HCT116 (cell line): ENCODE measurements at regions not wholly inside any gene's neighbourhood (a gene's known extent, or its start where the extent isn't known, plus 50 kb on each side); places are given as distances from the start of the nearest gene placed in this dataset.

ENCODE experiments used
- ATAC-seq: fragments of 200-7000 bp; cut with Tn5 transposase; 2 replicates; pipeline ENCODE4 v1.9.1; 2020; ENCODE audit warnings: mild to moderate bottlenecking, moderate library complexity
- BruUV-seq: library from RNA; stranded (reverse); fragments of 400-500 nt; replicated peaks from 2 replicates; lab custom pipeline; 2021; lab: Mats Ljungman, UMichigan
- CTCF ChIA-PET: fragments of 300-600 bp; sonication (Branson Sonifier 250); formaldehyde crosslinking; loops from one replicate; lab custom pipeline; 2021; ENCODE audit warnings: antibody characterized with exemption; lab: Charles Lee
- POLR2A ChIA-PET: fragments of 300-600, 350-600 bp; sonication (Branson Sonifier 250); formaldehyde crosslinking; loops from one replicate; lab custom pipeline; 2021; ENCODE audit warnings: antibody characterized with exemption; lab: Charles Lee
- RAD21 ChIA-PET, 2 experiments: fragments of 300-600 bp; sonication (Branson Sonifier 250); formaldehyde crosslinking; loops; one replicate each; lab custom pipeline; 2023; ENCODE audit warnings: low total read pairs in 2 of 2; ENCODE audit not compliant: uncharacterized antibody in 2 of 2, unreplicated experiment in 2 of 2, low non-redundant PET in 1 of 2; lab: Charles Lee
- DNase-seq: peaks from one replicate; pipeline ENCODE4 v3.0.0-alpha.2; 2010; ENCODE audit warnings: low read depth, low spot score
- H2AFZ ChIP-seq: fragments of 200-600 bp; shearing (Covaris generic), sonication (generic); 2 replicates; pipeline ENCODE4 v1.6.1; 2017; ENCODE audit warnings: low read depth, mixed run types, mixed read lengths, antibody characterized with exemption, low read length; ENCODE audit not compliant: poor library complexity, severe bottlenecking
- H3K27ac ChIP-seq: 2 replicates; pipeline ENCODE4 v1.5.1; 2012; ENCODE audit warnings: low read depth, low read length
- H3K27me3 ChIP-seq: fragments of 200-600 bp; sonication (generic); 2 replicates; pipeline ENCODE4 v1.6.1; 2016; ENCODE audit warnings: mixed run types, low read length, mixed read lengths; ENCODE audit not compliant: insufficient read depth
- H3K36me3 ChIP-seq, 2 experiments: fragments of 200-500 bp in 1 of 2; fragments of 200-600 bp in 1 of 2; sonication (Bioruptor generic) in 1 of 2; sonication (generic) in 1 of 2; 2 replicates each; pipeline versions ENCODE4 v1.5.1 to v1.6.1; 2014 to 2016; ENCODE audit warnings: low read length in 2 of 2, inconsistent platforms in 1 of 2, mixed read lengths in 1 of 2, mixed run types in 1 of 2; ENCODE audit not compliant: insufficient read depth in 2 of 2, control insufficient read depth in 1 of 2
- H3K4me1 ChIP-seq, 2 experiments: fragments of 200-600 bp in 1 of 2; sonication (generic) in 1 of 2; 2 replicates each; pipeline versions ENCODE4 v1.5.1 to v1.6.1; 2012 to 2017; ENCODE audit warnings: low read length in 2 of 2, inconsistent platforms in 1 of 2, mild to moderate bottlenecking in 1 of 2, mixed read lengths in 1 of 2, mixed run types in 1 of 2, moderate library complexity in 1 of 2; ENCODE audit not compliant: insufficient read depth in 2 of 2, control insufficient read depth in 1 of 2
- H3K4me2 ChIP-seq: fragments of 200-600 bp; sonication (generic); 2 replicates; pipeline ENCODE4 v1.6.1; 2017; ENCODE audit warnings: mixed run types, low read length, mixed read lengths
- H3K4me3 ChIP-seq, 2 experiments: fragments of 200-600 bp in 1 of 2; sonication (generic) in 1 of 2; replicated peaks in 1 of 2; 2 replicates each; pipeline ENCODE4 v1.5.1; 2011 to 2016; ENCODE audit warnings: low read length in 2 of 2, control low read depth in 1 of 2, low read depth in 1 of 2, mild to moderate bottlenecking in 1 of 2, mixed read lengths in 1 of 2, mixed run types in 1 of 2
- H3K79me2 ChIP-seq: fragments of 200-600 bp; sonication (generic); 2 replicates; pipeline ENCODE4 v1.6.1; 2017; ENCODE audit warnings: mild to moderate bottlenecking, mixed run types, low read length, moderate library complexity, mixed read lengths; ENCODE audit not compliant: insufficient read depth
- H3K9ac ChIP-seq: fragments of 200-600 bp; sonication (generic); 2 replicates; pipeline ENCODE4 v1.6.1; 2016; ENCODE audit warnings: low read length, mixed read lengths
- H3K9me2 ChIP-seq: fragments of 200-600 bp; sonication (generic), shearing (Covaris generic); 2 replicates; pipeline ENCODE4 v1.6.1; 2017; ENCODE audit warnings: mixed run types, mild to moderate bottlenecking, moderate library complexity; ENCODE audit not compliant: insufficient read depth
- H3K9me3 ChIP-seq, 2 experiments: fragments of 200-500 bp in 1 of 2; fragments of 200-600 bp in 1 of 2; sonication (Bioruptor generic) in 1 of 2; sonication (generic) in 1 of 2; 2 replicates each; pipeline ENCODE4 v1.6.1; 2014 to 2017; ENCODE audit warnings: low read length in 2 of 2, mixed read lengths in 2 of 2, inconsistent platforms in 1 of 2, low read depth in 1 of 2, mild to moderate bottlenecking in 1 of 2, mixed run types in 1 of 2, moderate library complexity in 1 of 2; ENCODE audit not compliant: control insufficient read depth in 1 of 2, insufficient read depth in 1 of 2
- H4K20me1 ChIP-seq: fragments of 200-600 bp; sonication (generic), shearing (Covaris generic); 2 replicates; pipeline ENCODE4 v1.6.1; 2017; ENCODE audit warnings: mixed run types, mild to moderate bottlenecking, moderate library complexity; ENCODE audit not compliant: insufficient read depth
- CBX3 ChIP-seq: IDR thresholded peaks from 2 replicates; pipeline ENCODE4 v1.6.1; 2012; ENCODE audit warnings: low read depth
- ELF1 ChIP-seq: IDR thresholded peaks from 2 replicates; pipeline ENCODE4 v1.6.1; 2012; ENCODE audit warnings: low read depth, borderline replicate concordance
- EZH2phosphoT487 ChIP-seq: fragments of 200-600 bp; IDR thresholded peaks from 2 replicates; pipeline ENCODE4 v1.6.1; 2018; ENCODE audit warnings: antibody characterized with exemption, borderline replicate concordance
- POLR2A ChIP-seq: IDR thresholded peaks from 2 replicates; pipeline ENCODE4 v1.7.0; 2011; ENCODE audit warnings: borderline replicate concordance; ENCODE audit not compliant: insufficient read depth, insufficient read length; ENCODE audit errors: extremely low read depth
- POLR2AphosphoS5 ChIP-seq: IDR thresholded peaks from 2 replicates; pipeline ENCODE4 v1.6.1; 2011; ENCODE audit warnings: mild to moderate bottlenecking, low read depth, low read length, moderate library complexity
- RAD21 ChIP-seq: IDR thresholded peaks from 2 replicates; pipeline ENCODE4 v1.6.1; 2012; ENCODE audit warnings: low read depth, mild to moderate bottlenecking
- SIN3A ChIP-seq: IDR thresholded peaks from 2 replicates; pipeline ENCODE4 v1.6.1; 2012; ENCODE audit warnings: low read depth
- SP1 ChIP-seq: IDR thresholded peaks from 2 replicates; pipeline ENCODE4 v1.6.1; 2012; ENCODE audit warnings: low read depth
- SRF ChIP-seq: IDR thresholded peaks from 2 replicates; pipeline ENCODE4 v1.6.1; 2012; ENCODE audit warnings: low read depth
- TCF7L2 ChIP-seq: IDR thresholded peaks from 2 replicates; pipeline ENCODE4 v1.7.0; 2011; ENCODE audit warnings: borderline replicate concordance, inconsistent platforms; ENCODE audit not compliant: insufficient read depth, insufficient read length; ENCODE audit errors: extremely low read depth
- ZBTB33 ChIP-seq: IDR thresholded peaks from 2 replicates; pipeline ENCODE4 v1.6.1; 2011; ENCODE audit warnings: mild to moderate bottlenecking, low read length, moderate library complexity; ENCODE audit not compliant: insufficient replicate concordance; ENCODE audit errors: extremely low read depth
- ZNF274 ChIP-seq: fragments of 200-500 bp; sonication (Bioruptor generic); IDR thresholded peaks from 2 replicates; pipeline ENCODE4 v1.6.1; 2014; ENCODE audit warnings: mild to moderate bottlenecking, low read depth, low read length, inconsistent platforms
- intact Hi-C: fragments of 100-400 bp; cut with micrococcal nuclease; formaldehyde crosslinking; loops from 2 replicates; pipeline ENCODE4 v1.10.0; 2022

GRCh38 chr6:90932351-90932750 is 345.5 kb upstream of the MAP3K7 start:
- no peaks in the 10 kb centered on the region; the same call in 1 of the 2 replicates for H4K20me1 ChIP-seq
- H3K4me2 ChIP-seq, result no peak overlapping the region
- no peak overlapping the region for H3K4me3 ChIP-seq
- CTCF ChIA-PET, result no interaction called here
- RAD21 ChIA-PET, result no interaction called here
- no peaks in the 10 kb centered on the region for H3K79me2 ChIP-seq
- H2AFZ ChIP-seq, result no peak overlapping the region
- ATAC-seq, result no peak
- DNase-seq, result no peak
- intact Hi-C loops, result no loop called here
- no peaks in the 10 kb centered on the region for H3K36me3 ChIP-seq
- TF ChIP-seq CBX3 (no peak), ZNF274 (no peak), RAD21 (no peak), ZBTB33 (no peak), EZH2phosphoT487 (no peak), POLR2A (no peak), TCF7L2 (no peak), POLR2AphosphoS5 (no peak), SP1 (no peak), SRF (no peak), ELF1 (no peak), SIN3A (no peak)
- TF ChIP-seq, all 23 proteins: peak for 0
- Histone ChIP-seq H3K27me3 (no peaks in the 10 kb centered on the region), H3K4me1 (no peaks in the 10 kb centered on the region), H3K9me3 (no peaks in the 10 kb centered on the region), H3K9ac (no peak overlapping the region), H3K9me2 (no peaks in the 10 kb centered on the region), H3K27ac (no peak overlapping the region)
- POLR2A ChIA-PET, result no interaction called here
- no TSS peak for BruUV-seq
